ENCODE measurements at regions not wholly inside any gene's neighbourhood (a gene's known extent, or its start where the extent isn't known, plus 50 kb on each side); places are given as distances from the start of the nearest gene placed in this dataset.
"Not testable (repeated sequence)": the region's sequence is repeated elsewhere in the genome, so short reads cannot be mapped to it uniquely, and the experiment has no call there.

DNA sequence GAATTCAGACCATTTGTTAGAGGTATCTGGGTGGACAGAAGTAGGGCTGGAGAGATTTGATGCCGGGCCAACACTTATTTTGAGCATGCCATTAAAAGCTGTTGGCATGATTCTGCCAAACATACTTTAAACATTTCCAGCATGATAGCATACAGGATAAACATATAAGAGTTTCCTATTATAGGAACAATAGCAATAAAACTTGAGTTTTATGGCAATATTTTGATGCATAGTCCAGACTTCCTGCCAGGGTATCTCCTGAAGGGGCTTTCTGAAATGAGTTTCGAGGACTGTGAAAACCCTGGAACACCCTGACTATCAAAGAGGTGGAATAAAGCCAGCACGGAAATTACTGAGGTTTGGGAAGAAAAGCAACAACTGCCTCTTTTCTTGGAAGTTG, 1398.0 kb upstream of the NXPH2 start:
- DNase-seq = no peak

DNA sequence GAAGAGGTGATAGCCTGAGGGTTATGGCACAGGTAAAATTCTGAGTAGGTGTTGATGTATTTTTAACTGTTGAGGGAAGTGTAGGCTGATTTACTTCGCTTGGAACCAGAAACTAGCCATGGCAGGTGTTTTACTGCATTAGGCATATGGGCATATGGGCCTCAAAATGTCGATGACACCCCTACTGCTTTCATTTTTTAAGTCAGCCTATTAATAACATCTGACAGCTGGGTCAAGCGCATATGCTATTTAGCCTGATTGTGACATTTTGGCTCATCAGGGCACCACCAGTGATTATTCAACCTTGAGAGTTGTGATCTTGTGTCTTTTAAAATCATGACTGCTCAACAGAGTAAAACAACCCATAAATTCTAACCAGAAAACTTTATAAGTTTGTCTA, 1396.9 kb upstream of the NXPH2 start:
- no peak for DNase-seq

DNA sequence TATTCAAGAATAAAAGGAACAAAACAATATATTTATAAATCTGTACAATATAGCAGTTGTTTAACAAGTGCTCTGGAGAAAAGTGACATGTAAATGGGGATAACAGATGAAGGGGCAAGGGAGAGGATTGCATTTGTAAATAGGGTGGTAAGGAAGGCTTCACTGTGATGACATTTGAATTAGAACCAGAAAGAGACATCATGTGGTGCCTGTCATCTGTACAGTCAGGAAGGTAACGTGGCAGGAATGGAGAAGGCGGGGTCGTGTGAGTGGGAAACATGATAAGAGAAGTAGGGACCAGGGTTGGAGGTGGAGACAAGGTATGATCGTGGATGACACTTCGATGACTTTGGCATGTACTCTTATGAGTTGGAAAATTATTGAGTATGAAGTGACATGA, 1393.6 kb upstream of the NXPH2 start:
- DNase-seq = no peak

DNA sequence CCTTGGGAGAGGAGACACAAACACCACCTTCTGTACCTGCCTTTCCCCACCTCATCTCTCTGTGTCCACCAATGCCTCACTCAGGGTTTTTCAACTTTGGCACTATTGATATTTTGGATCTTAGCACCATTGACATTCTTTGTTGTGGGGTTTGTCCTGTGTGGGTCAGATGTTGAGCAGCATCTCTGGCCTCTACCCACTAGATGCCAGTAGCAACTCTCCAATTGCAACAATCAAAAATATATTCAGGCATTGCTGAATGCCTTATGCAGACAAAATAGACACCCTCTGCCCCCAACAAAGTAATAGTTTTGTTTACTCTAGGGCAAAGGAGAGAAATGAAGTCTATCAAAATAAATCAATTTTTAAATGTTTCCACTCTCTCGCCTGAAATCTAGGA, 1384.3 kb upstream of the NXPH2 start:
- DNase-seq = no peak

DNA sequence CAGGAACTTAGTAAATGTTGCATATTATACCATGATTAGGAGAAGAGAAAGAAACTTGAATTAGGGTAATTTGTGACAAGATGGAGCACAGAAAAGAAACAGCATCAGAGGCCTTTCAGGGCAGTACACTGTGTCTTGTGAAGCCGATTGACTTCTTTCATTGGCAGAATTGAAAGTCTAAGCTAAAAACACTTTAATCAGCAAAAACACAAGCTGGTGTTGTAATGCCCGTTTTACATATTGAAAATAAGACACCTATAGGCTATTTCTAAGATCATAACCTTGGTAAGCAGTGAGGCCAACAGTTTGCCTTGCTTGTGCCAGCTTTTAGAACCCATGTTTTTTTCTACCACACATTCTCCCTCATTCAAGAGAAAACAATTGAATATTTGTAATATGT, 1378.1 kb upstream of the NXPH2 start:
- no peak for DNase-seq

DNA sequence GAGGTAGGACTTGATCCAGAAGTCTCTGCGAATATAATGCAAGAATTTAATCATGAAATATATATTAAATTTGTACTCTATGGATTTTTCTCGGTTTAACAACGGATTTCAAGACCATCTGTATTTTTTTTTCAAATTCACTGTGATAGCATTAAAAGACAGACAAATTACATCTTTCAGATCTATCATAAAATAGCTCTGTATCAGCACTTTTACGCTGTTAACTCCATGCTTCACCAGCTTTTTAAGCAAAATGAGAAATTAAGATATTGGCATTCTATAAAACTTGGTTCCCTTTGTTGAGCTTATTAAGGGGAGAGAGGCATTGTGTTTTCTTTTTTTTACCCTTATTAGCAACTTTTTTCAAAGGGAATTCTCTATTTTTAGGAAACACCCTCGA, 1377.6 kb upstream of the NXPH2 start:
- DNase-seq = no peak

DNA sequence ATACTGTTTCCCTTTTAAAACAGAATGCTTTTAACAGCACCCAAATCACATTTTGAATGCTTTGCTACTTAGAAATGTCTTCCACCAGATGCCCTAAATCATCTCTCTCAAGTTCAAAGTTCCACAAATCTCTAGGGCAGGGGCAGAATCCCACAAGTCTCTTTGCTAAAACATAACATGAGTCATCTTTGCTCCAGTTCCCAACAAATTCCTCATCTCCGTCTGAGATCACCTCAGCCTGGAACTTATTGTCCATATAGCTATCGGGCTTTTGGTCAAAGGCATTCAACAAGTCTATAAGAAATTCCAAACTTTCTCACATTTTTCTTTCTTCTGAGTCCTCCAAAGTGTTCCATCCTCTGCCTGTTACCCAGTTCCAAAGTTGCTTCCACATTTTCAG, 1374.5 kb upstream of the NXPH2 start:
- no peak for DNase-seq

DNA sequence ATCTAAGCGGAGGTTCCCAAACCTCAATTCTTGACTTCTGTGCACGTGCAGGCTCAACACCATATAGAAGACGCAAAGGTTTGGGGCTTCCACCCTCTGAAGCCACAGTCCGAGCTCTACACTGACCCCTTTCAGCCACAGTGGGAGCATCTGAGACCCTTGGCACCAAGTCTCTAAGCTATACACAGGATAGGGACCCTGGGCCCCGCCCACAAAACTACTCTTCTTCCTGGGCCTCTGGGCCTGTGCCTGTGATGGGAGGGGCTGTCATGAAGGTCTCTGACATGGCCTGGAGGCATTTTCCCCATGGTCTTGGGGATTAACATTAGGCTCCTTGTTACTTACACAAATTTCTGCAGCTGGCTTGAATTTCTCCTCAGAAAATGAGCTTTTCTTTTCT, 1374.1 kb upstream of the NXPH2 start:
- DNase-seq = no peak

DNA sequence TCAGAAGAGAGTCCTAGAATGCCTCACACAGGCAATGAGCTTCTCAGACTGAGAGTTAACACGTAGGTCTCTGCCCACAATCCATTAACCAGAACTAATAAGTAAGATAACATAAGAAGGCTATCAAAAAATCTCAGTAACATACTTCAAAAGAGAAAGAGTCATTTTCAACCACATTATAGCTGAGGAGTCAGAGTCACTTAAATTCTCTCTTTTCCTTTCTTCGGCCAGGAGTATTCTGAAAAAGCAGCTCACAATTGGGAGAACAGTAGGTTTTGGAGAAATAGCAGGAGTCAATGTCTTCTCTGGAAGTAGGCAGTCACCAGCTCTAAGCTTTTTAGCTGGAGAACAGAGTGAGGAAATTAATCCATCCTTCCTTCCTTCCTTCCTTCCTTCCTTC, 1364.4 kb upstream of the NXPH2 start:
- no peak for DNase-seq

DNA sequence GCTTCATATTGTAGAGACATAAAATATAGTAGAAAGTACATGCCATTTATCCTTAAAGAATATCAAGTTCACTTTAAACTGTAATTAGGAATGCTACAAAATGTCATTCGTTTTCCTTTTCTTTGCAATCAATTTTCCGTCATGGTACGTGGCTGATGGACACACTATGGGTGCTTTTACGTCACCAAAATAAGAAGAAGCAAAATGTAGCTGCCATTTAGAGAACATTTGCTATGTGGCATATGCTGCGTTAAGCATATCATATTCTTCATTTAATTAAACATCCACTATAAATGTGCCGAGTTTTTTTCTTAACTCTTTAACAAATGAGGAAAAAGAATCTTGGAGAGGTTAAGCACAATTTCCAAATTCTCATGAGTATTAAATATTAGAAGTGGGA, 1358.5 kb upstream of the NXPH2 start:
- DNase-seq = no peak

DNA sequence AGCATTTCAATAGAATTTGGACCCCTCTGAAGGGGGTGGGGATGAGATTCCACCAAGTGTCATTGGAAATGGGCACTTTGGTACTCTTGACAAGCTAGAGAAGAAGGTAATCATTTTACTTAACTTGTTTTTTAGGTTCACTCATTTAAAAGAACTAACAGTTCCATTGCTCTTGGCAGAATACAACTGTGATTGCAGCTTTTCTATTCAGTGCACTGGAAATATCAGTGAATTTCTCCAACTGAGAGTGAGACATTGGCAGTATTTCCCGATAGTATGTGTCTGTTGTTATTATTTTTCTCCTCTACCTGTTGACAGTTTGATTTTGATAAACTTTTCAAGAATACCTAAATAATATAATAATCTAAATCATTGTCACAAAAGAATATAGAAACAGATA, 1356.7 kb upstream of the NXPH2 start:
- DNase-seq = no peak

DNA sequence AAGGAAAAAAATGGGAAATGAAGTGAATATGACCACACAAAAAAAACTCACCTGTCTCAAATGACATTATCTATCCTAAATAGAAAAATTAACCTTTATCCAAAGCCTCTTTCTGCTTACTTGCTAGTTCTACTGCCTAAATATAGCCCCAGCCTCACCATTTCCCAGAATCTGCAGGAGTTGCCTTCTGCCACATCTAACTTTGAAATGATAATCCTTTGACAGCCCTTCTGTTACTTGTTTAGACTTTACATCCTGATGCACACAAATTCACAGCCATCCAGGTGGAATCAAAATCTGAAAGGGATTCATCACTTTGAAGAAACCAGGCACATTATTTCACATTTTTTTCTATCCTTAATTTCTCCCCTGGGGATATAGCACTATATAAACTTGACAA, 1356.2 kb upstream of the NXPH2 start:
- DNase-seq = no peak

DNA sequence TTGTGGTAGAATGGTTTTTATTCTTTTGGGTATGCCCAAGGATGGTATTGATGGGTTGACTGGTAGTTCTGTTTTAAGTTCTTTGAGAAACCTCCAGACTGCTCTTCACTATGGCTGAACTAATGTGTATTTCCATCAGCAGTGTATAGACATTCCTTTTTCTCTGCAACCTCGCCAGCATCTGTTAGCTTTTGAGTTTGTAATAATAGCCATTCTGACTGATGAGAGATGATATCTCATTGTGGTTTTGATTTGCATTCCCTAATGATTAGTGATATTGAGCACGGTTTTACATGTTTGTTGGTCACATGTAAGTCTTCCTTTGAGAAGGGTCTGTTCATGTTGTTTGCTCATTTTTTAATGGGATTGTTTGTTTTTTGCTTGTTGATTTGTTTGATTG, 1348.7 kb upstream of the NXPH2 start:
- DNase-seq = no peak

DNA sequence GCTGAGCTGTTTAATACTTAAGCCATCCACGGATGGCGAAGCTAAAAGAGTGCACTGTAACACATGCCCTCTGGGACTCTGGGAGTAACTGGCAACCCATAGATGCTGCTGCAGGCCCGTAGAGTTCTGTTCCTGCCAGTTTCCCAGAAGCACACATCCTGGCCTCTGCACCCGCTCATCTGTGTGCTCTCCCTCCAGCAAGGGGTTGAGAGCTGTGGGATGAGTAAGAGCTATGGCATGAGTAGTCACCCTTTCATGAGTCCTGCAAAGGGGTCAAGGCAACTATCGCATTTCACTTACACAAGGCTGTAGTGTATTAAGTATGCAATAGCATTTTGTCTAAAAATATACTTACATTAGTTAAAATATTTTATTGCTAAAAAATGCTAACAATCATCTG, 1341.8 kb upstream of the NXPH2 start:
- DNase-seq = no peak

DNA sequence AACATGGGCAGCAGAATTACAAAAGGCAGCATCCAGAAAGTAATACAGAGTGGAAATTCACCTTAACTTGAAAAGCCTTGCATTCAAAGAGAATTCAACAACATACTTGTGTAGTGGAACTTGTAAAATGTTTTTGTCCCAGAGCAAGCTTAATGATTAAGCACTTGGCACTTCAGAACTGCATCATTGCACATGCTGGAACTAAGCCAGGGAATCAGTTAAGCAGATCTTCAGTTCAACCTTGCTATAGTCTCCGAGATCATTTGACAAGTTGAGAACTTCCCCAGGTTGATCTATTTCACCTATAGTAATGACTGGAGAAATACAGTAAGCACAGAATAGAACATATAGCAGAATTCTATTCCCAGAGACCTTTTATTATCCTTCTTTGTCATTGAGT, 1337.2 kb upstream of the NXPH2 start:
- no peak for DNase-seq

DNA sequence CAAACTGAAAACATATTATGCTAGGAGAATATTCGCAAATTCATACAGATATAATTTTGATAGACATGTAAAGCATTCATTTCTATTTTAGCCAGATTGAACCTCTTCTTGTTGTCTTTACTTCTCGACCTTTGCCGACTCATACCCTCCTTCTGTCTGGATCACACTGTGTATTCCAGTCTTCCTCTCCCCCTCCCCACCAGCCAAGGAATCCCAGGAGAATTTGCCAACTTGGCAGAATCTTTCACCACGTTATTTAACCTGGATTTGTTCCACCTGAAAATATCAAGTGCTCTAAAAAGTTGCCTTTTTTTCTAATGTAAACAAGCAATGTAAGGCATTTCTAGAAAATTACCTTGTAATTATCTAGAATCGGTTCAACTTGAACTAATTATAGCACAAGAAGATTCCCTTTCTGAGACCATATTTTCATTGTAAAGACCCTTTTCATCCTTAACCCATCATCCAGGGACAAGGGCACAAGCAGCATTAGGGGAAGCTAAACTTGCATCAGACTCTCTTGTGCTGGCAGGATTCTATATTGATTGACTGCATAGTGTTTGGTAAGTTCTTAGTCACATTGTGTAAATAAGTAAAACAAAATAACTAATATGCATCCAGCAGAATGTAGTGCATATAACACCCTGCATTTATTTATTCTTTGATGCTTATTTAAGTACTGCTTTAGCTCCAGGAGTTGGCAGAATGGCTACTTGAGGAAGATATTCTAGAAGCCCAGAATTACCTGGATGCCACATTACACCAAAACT, 1328.7 kb upstream of the NXPH2 start:
- DNase-seq = no peak

DNA sequence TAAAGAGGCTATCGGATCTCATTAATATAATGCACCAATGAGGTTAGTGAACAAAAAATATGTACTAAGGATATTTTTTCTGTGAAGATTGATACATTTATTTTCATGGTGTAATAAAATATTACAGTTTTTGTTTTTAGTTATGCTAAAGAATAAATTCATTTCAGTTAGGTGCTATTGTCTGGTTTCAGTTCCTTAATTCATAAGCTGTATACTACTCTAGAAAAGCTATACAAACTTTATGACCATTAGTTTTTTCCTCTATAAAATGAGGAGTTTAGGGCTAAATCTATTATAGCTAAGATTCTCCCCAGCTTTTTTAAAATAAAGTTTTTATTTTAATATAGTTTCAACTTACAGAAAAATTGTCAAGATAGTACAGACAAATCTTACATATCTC, 1311.7 kb upstream of the NXPH2 start:
- no peak for DNase-seq

DNA sequence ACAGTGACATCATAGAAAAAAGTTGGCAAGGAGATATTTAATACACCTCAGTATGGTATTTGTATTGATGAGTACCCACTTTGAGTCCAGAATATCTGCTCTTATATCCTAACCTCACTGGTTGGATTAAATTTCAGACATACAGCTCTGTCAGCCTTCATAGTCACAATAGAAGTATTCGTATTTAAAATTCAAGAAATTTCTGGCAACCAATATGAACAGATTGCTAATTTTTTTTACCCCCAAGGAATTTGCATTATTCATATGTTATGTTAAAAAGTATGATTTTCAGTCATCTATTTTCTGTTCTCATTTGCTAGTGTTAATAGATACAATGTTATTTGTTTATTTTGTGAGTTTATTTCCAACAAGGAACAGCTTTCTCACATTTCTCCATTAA, 1306.8 kb upstream of the NXPH2 start:
- DNase-seq = no peak

DNA sequence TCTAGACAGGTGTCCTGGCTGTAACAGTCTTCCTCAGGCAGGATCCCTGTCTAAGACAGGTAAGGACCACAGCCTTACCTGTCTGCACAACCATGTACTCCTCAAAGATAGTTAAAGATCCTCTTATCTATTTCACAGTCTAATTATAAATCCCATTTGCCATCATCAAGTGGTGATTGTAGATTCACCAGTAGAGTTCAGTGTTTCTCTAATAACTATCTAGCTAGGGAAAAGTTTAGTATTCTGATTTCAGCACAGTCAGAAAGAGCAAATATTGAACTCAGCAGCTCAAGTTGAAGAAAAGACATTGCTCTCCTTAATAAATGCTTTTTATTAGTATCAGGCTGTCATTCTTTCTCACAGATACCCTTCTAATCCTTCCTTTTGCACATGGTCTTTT, 1305.5 kb upstream of the NXPH2 start:
- DNase-seq = no peak

DNA sequence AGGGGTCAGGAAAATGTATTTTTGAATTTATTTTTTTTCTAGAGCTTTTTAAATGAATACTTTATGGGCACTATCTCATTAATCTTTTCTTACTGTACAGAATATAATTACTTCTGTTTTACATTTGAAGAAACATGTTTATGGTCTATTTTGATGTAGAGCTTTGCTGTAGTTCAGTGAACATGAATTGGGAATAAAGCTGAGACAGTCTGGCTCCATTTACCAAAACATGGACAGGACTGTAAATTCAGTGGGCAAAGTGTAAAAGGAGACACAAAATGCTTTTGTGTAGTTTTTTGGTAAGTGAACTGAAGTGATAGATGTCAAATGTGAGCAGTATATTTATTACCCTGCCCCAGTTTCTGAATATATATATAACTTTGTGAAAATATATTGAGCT, 1298.8 kb upstream of the NXPH2 start:
- DNase-seq = no peak

DNA sequence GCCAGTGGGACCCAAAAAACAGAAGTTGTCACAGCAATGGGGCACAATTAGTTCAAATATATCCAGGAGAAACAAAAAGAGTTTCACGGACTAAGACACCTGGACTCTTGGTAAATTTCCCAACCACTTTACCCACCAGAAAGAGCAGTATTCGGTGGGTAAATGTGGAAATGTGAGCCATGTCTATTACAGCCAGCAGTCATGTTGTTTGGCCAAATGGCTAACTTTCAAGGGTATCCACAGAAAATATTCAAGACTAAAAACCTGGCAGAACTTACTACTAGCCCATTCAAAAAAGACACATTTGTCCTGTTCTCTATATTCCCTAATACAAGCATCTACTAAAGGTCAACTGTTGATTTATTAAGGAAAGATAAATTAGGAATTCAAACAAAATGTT, 1296.0 kb upstream of the NXPH2 start:
- DNase-seq = no peak

DNA sequence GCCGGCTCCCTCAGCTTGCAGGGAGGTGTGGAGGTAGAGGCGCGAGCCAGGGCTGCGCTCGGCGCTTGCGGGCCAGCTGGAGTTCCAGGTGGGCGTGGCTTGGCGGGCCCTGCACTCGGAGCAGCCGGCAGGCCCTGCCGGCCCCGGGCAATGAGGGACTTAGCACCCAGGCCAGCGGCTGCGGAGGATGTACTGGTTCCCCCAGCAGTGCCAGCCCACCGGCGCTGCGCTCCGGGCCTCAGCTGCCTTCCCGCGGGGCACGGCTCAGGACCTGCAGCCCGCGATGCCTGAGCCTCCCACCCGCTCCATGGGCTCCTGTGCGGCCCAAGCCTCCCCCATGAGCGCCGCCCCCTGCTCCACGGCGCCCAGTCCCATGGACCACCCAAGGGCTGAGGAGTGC, 1293.6 kb upstream of the NXPH2 start:
- DNase-seq = not testable (repeated sequence)

DNA sequence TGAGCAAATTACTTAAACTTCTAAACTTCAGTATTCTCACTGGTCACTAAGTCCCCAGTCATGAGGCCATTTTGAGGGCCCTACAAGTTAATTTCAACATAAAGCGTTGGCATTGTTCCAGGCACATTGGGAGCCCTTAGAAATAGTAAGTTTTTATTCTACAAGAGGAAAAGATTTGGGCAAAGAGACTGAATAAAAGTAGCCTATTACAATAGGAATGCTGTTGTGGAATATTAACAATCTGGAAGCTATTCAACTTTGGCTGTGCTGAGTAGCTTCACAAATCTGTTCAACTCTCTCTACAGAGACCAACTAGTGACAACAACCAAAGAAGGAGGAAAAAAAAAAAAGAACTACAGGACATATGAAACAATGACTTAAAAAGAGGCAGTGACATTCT, 1287.5 kb upstream of the NXPH2 start:
- no peak for DNase-seq

DNA sequence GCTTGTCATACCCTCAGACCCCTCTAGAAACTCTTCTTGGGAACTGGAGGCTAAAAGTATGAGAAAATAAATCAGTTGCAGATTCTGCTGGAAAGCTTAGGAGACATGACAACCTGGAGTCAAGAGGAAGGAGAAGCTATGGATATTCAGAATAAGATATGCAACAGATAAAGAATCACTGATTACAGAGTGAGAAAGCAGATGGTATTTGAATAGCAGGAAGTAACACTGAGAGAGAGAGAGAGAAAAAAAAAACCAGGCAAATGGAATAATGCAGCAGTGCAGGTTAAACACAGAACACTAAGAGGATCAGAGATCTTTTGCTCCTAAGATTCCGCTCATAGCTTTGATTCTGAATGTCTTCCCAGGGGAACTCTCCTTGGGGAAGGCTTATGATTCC, 1284.1 kb upstream of the NXPH2 start:
- DNase-seq = no peak

DNA sequence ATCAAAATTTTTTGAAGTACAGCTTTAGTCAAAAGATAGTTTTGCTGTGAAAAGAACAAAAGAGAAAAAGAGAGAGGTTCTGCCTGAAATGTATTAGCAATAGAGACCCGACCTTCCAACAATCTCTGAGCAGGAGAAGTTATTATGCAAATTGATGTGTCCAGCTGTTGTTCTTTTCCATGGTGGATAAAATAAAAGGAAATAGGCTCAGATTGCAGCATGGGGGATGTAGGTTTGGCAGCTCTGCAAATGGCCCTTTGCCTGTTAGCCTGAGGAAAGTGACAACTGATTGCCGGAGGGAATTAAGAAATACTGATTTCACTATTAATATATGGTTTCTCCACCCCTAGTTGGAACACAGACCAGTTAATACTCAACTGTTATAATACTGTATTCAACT, 1283.2 kb upstream of the NXPH2 start:
- no peak for DNase-seq

DNA sequence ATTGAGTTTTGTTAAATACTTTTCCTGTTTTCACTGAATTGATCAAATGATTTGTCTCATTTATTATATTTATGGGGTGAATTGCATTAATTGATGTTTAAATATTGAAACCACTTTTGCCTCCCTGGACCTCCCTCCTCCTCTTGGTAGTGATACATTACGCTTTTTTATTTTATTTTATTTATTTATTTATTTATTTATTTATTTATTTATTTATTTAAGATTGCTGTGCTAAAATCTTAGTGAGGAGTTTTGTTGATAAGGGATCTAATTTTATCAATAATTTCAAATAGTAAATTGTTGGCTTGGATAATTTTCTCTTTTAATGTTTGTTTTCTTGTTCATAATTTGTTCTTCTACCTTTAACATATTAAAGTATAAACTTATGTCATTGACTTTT, 1281.0 kb upstream of the NXPH2 start:
- no peak for DNase-seq

All from AML-193 (cell line).